Eye (tissue), 1 donor: ENCODE measurements at regions not wholly inside any gene's neighbourhood (a gene's known extent, or its start where the extent isn't known, plus 50 kb on each side); places are given as distances from the start of the nearest gene placed in this dataset.
"Not testable (repeated sequence)": the region's sequence is repeated elsewhere in the genome, so short reads cannot be mapped to it uniquely, and the experiment has no call there.

Source experiments
- DNase-seq: peaks from one replicate; pipeline ENCODE4 v3.0.0-alpha.2; 2015

DNA sequence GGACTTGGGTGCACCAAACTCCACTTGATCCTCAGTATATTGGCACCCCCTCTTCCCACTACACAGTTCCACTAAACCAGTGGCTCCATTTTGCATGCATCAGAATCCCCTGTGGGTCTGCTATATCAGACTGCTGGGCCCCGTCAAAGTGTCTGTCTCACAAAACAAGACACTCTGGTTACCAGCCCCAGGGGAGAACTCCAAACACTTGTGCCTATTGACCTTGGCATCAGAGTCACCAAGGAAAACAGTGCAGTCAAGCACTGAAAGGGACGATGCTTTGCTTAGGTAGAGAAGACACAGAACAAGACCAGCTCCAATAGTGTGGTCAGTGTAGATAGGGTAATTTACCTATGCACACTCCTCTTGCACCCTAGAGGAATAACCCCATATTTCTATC is 205.8 kb upstream of the RAI14 start:
- DNase-seq: no peak

DNA sequence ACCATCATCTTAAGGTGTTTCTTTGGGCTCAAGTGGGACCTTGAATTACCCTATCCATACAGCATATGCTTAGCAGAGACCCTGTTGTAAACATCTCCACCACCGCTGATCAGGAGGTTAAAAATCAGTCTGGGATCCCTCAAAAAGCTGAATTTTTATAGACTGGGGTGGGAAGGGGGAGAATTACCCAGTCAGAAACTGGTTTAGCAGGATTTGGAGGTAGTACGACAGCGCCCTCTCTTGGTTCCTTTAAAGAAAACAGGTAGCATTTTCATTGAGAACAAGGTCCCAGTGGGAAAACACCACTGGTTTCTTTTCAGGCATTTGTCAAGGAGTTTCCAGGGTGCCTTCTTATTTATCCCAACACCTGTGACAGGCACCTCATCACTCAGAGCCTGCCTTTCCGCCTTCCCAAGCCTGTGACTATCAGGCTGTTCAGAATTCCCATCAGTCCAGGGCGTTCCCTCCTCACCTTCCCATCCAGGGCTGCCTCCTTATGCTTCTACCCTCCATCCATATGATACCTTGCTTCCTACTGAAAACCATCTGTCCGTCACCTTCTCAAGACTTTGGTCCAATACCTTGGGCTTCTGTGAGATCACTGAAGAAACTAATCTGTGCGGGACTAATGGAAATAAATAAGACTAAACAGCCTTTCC is 203.8 kb upstream of the RAI14 start:
- DNase-seq: no peak

DNA sequence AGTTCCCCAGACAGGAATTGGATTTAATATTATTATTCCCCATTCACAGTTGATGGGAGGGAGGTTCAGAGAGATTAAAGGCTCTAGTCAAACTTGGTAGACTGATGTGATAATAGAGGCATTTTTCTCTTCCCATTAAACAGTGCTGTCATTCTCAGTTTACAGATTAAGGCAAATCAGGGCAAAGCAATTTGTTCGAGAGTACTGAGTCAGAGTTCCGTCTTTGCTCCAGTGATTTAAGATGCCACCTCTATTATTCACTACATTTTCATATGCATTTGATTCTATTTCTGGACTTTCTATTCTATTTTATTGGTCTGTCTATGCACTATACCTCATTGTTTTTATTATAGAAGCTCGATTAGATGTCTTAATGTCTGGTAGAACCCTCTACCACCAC is 201.0 kb upstream of the RAI14 start:
- no peak for DNase-seq

DNA sequence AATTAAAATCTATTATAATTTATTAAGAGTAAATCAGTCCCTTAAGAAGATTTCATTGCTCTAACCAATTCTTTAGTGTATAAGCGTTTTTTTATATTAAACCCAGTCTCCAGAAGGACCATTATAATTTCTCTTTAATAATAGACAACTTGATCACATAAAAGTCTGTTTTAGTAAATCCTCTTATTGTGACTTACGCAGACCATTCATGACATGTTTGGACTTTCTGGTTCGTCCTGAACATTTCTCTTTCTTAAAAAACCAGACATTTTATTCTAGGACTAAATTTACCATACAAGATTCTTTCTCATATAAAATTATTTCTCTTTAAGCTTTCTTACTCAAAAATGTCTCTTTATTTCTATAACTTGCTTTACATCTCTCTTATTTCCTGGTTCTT is 196.2 kb upstream of the RAI14 start:
- no peak for DNase-seq

DNA sequence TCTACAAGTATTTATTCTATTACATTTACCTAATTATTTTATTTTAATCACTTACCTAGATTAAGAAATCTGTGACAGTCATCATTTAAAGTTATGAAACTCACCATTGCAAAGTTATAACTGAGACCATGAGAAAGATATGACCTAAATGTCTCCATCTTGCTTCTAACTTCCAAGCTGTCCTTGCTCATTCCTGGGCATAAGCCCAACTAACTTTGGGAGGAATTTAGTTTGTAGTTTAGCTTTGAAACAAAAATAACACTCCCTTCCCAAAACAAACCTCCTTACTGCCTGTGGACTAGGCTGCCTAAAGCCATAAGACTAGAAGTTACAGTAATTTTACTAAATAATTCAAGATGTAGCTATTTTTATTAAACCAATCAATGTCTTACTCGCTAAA is 195.6 kb upstream of the RAI14 start:
- no peak for DNase-seq

DNA sequence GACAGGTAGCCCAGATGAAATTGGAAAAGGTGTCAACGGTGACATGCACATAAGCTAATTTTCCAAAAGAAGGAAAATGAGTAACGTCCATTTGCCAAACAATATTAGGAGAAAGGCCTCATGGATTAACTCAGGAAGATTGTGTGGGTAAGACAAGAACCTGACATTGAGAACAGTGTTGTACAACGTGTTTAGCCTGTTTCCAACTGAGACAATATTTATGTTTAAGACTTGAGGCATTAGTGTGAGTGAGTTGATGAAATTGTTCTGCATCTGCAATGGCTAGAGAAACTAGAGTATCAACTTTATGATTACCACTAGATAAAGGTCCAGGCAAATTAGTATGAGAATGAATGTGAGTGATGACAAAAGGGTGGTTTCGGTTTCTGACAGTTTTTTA is 191.3 kb upstream of the RAI14 start:
- no peak for DNase-seq

DNA sequence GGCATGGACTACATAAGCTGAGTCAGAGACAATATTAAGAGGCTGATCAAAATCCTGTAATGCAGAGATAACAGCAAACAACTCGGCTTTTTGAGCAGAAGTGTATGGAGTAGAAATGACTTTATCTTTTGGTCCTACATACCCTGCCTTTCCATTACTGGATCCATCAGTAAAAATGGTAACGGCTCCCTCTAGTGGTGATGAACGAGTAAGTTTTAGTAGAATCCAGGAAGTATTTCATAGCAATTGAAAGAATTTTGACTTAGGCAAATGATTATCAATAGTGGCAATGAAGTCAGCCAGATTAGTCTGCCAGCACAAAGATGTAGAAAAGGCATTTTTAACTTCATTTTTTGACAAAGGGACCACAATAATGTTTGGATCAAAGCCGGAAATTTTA is 190.8 kb upstream of the RAI14 start:
- peak; percentile 82 for DNase-seq

DNA sequence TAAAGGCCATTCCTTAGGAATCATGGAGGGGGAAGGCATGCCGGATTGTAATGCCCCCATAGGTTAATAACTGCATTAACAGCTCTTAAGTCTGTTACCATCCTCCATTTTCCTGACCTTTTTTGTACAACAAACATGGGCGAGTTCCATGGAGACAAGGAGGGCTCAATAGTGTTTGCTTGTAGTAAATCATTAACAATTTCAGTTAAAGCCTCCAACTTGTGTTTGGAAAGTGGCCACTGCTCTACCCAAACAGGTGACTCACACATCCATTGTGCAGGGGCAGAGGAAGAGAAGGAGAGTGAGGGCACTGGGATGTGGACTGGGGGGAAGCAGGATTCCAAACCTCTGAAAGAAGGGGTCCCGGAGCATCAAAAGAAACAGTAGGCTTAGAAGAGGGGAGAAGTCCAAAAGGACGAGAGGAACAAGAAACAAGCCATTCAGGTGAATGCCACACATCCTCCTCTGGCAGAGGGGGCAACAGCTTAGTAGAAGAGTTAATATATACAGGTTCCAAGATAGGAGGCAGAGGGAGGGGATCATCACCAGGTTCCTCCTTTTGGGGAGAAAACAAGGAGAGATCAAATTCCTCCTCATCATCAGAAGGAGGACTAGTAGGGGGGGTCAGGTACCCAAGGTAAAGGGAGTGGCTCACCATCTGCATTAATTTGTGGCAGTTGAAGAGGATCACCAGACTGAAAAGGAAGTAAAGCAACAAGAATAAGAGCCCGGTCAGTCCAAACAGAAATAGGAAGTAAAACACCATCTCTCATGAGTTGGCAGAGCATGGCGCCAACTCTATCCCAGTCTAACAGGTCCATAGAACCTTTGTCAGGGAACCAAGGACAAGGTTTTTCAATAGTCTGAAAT is 189.4 kb upstream of the RAI14 start:
- not testable (repeated sequence) for DNase-seq

DNA sequence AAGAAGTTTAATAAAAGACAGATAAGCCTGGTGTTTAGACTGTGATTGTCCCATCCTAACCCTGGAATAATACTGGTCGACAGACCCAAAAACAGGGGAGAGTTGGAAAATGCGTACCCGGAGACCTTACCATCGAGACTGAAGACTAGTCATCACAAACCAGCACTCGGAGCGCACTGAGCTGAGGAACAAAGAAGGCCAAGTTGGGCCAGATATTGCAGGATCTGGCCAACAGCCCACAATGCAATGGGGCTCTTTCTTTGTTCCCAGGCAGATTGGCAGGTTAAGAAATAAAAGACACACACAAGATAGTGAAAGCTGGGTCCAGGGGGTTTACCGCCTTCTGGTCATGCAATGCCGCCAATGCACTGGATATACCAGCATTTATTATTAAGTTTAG is 188.7 kb upstream of the RAI14 start:
- DNase-seq: no peak

DNA sequence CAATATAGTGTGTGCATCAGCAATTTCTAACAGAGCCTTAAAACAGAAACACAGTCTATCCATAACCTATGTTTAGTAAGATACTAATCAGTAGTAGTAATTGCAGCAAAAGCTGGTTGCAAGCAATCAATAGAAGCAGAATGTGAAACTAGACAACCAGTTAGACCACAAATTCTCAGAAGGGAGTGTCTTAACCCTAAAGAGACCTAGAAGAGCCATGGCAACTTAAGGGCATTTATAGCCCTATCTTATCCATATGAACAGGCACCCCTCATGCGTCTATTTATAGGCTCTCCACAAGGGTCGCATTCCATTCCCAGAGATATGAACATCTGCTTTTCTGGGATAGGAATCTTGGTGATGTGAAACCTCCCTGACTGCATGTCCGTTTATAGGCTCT is 188.1 kb upstream of the RAI14 start:
- DNase-seq: not testable (repeated sequence)

DNA sequence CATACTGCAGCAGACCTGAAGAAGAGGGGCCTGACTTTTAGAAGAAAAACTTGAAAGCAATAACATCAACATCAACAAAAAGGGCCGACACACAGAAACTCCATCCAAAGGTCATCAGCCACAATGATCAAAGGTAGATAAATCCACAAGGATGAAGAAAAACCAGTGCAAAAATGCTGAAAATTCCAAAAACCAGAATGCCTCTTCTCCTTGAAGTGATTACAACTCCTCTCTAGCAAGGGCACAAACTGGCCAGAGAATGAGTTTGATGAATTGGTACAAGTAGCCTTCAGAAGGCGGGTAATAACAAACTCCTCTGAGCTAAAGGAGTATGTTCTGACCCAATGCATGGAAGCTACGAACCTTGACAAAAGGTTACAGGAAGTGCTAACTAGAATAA is 186.2 kb upstream of the RAI14 start:
- DNase-seq: no peak

DNA sequence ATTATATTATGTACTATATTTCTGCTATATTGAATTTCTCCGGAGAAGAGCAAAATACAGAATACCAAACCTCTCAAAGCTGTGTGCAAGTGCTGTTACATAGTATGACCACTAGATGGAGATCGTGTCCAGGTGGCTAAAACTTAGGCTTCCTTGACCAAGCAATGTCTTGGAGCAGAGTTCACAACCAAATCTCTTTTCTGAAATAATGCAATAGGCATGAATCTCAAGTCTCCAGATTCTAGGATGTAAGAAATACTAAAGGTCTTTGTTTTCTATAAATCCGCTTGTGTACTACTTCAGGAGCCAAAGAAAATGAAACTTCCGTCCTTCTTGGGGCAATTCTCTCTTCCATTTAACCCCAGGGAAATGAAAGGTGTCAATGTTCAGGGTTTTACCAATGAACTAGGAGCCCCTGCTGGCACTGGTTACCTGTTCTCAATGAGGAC is 181.5 kb upstream of the RAI14 start:
- peak; percentile 84 for DNase-seq

DNA sequence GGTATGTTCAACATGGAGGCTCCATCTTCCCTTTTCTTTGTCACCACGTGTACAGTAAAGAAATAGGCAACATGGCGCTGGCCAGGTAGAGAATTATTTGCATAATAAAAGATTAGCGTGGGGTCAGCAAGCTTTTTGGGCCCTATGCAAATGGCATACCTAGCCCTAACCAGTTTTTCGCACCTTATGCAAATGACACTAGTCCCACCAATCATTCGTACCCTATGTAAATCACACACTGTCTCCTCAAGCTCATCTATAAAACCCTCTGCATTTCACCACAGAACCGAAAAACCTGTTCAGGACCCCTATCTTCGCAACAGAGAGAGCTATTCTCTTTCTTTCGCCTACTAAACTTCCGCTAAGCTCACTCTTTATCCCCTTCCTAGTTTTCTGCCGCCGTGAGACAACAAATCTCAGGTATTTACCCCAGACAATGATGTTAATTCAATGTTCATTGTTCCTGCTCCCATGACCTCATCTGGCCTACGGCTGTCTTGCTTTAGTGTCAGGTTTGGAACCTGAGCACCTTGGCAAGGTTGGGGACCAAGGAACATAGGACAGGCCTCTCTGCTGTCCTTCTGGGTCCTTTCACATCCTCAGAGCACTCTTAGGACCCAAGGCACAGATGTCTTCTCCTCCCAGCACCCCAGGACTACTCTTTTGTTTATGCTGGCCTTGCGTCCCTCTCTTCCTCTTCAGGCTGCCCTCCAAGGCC is 180.7 kb upstream of the RAI14 start:
- no peak for DNase-seq

DNA sequence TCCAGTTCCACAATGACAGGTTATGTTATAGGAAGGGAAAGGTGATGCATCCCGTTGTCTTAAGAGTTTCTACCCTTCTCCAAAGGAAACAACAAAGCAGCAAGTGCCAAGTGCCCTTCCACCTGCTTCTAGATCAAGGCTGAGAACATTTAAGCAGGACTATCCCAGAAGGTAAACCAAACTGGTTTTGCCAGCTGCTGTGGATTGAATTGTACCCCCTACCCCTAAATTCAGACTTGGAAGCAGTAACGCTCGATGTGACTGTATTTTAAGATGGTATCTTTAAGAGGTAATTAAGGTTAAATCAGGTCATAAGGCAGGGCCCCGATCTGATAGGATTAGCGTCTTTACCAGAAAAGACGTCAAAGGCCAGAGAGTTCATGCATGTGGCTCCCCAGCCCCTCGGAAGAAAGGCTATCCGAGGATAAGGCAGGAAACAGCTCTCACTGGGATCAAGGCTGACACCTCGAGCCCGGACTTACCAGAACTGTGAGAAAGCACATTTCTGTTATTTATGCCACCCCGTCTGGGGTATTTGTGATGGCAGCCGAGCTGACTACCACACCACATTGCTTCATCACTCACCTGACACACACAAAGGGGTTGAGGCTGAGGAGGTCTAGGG is 179.1 kb upstream of the RAI14 start:
- DNase-seq: no peak

DNA sequence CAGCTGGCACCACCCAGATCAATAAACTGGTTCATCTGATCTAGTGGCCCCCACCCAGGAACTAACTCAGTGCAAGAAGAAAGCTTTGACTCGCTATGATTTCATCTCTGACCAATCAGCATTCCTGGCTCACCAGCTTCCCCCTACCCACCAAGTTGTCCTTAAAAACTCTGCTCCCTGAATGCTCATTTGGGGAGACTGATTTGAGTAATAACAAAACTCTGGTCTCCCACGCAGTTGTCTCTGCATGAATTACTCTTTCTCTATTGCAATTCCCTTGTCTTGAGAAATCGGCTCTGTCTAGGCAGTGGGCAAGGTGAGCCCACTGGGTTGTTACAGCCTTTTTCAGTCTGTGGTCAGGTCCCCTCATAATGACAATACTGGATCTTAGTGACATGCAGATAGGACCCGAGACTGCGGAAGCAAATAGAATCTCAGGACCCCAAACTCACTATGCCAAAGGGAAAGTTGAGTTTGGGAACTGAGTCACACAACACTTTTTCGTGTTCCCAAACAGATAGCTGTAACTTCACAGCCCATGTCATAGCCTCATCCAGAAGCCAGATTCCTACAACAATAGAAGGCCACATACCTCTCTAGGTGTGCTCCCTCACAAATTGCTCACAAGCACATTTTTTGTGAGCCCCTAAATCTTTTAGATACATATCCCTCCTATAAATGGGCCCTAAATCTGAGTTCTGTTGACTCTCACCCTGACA is 175.2 kb upstream of the RAI14 start:
- DNase-seq: no peak

DNA sequence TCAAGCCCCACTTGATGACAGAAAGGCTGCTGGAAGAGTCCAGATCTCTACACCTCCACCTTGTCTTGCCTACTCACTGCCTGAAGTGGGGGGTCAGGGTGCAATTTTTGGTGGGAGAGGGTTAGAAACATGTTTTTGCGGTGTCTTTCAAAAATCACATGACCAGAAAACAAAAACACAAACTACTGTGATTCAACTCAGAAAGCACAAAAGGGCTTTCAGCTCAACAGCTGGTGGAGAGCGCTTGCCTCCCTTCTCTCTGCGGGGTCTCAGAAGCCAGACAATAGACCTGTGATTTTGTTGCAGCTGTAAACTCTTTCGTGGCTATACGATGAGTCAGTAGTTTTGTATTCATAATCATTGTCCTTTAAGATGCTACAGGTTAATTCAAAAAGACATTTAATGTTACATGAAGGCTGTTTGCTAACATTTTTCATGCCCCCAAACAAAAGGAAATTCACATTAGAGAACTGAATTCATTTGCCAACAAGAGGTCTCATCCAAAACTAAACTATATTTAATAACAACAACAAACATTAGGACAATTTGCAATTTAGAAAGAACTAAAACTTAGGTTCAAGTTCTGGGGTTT is 172.6 kb upstream of the RAI14 start:
- peak; percentile 77 for DNase-seq

DNA sequence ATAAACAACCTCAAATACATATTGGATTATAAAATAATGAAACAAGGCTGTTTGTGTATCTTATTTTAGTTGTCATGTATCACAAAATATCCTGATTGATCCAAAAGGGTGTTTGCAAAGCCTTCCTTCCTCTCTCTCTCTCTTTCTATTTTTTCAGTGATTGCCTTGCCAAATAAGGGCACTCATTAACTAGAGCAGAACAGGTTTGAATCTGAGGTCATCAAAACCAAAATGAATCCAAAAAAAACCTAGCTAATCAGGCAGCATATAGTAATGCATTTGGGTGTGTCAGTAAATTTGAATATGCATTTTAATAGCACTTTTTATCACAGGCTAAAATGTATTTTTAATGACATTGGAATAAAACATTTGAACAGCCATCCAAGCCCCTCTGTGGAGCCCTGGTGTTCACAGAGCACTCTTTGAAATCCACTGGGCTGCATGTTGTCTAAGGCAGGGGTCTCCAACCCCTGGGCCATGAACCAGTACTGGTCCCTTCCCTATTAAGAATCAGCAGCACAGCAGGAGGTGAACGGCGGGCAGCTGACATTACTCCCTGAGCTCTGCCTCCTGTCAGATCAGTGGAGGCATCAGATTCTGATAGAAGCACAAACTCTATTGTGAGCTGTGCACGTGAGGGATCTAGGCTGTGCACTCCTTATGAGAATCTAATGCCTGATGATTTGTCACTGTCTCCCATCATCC is 171.8 kb upstream of the RAI14 start:
- peak; percentile 94 for DNase-seq

DNA sequence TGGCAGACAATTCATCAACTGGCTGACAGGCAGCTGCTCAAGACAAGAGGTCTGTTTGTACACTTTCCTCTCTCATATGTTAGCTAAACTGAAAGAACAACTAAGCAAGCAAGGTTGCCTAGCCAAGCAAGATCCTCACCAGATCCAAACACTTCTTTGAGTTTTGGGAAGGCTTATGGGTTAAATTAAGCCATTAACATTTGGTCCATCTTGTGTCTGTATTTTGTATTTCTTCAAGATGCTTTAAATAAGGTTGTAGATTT is 170.4 kb upstream of the RAI14 start:
- DNase-seq: peak; percentile 52

DNA sequence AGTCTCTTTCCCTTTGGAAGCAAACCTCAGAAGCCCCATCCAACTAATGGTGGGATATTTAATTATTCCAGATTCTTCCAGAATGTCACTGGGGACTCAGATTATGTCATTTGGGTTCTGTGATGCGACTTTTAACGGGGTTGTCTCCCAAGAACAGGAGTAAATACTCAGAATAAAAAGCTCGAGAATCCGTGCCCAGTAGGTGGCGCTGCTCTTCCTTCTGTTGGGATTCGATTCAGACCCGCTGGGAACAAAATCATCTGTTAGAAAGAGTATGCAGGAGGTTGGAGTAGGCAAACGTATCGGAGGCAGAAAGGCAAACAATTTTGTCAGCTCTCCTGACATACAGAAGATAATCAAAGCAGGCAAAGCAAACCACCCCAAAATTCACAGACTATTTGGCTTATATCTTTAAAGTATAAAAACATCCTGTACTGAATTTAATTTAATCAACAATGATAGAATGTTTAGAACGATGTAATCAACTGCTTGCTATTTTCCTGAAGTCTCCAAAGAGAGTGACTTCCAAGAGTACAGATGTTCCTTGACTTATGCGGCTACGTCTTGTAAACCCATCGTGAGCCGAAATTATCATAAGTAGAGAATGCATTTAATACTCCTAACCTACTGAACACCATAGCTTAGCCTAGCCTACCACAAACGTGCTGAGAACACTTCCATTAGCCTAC is 169.8 kb upstream of the RAI14 start:
- peak; percentile 97 for DNase-seq

DNA sequence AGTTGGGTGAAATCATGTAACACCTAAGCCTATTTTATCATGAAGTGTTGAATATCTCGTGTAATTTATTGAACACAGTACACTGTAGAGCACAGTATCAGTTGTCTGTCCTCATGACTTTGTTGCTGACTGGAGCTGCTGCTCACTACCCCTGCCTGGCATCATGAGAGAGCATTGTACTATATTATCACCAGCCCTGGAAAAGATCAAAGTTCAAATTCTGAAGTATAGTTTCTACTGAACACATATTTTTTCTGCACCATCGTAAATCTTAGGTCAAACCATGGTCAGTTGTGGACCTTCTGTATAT is 169.3 kb upstream of the RAI14 start:
- no peak for DNase-seq

DNA sequence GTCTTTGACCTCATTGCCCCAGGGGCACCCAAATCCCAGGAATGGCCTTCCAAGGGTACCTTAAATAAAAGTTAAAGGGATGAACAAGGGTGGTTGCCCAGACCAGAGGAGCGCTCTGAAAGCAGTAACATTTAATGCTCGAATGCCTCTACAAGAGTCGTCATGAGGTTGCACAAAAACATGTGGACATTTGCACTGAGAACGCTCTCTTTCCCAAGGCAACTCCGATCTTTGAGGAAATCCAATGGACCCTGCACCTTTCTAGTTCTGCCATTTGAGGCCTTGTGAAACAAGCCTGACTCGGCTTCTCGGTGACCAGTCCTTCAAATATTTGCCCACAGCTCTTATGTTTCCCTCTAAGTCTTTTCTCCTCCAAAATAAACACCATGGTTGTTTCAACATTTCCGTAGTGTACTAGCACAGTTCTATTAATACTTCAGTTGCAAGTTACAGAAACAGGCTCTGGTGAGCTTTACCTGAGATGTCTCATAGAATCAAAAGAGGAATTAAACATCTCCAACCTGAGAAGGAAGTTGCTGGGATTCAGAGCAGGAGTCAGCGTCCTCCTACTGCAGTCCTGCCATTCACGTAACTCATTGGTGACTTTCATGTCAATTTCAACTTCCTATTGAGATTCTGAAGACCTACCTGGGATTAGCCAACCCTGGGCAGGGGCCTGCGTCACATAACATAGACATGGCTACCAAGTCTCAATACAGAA is 168.8 kb upstream of the RAI14 start:
- no peak for DNase-seq
